ENCODE measurements at regions not wholly inside any gene's neighbourhood (a gene's known extent, or its start where the extent isn't known, plus 50 kb on each side); places are given as distances from the start of the nearest gene placed in this dataset.
"Not testable (repeated sequence)": the region's sequence is repeated elsewhere in the genome, so short reads cannot be mapped to it uniquely, and the experiment has no call there.

DNA sequence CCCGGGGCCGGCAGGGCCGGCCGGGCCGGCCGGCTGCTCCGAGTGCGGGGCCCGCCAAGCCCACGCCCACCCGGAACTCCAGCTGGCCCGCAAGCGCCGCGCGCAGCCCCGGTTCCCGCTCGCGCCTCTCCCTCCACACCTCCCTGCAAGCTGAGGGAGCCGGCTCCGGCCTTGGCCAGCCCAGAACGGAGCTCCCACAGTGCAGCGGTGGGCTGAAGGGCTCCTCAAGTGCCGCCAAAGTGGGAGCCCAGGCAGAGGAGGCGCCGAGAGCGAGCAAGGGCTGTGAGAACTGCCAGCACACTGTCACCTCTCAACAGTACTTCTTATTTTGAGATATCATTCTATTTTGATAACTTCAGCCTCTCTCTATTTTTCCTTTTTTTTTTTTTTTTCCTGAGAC lies 112.3 kb downstream of the NAB1 start:
- TF ChIP-seq, protein P1, sequence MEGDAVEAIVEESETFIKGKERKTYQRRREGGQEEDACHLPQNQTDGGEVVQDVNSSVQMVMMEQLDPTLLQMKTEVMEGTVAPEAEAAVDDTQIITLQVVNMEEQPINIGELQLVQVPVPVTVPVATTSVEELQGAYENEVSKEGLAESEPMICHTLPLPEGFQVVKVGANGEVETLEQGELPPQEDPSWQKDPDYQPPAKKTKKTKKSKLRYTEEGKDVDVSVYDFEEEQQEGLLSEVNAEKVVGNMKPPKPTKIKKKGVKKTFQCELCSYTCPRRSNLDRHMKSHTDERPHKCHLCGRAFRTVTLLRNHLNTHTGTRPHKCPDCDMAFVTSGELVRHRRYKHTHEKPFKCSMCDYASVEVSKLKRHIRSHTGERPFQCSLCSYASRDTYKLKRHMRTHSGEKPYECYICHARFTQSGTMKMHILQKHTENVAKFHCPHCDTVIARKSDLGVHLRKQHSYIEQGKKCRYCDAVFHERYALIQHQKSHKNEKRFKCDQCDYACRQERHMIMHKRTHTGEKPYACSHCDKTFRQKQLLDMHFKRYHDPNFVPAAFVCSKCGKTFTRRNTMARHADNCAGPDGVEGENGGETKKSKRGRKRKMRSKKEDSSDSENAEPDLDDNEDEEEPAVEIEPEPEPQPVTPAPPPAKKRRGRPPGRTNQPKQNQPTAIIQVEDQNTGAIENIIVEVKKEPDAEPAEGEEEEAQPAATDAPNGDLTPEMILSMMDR (IDR thresholded peaks at IDR 0.05) = not testable (repeated sequence)
- TF ChIP-seq POLR2A (IDR thresholded peaks at IDR 0.05) = not testable (repeated sequence)

All from body of pancreas (tissue), 4 donors.